NCI-H2107 (cell line): ENCODE measurements at regions not wholly inside any gene's neighbourhood (a gene's known extent, or its start where the extent isn't known, plus 50 kb on each side); places are given as distances from the start of the nearest gene placed in this dataset.

ENCODE experiments used
- DNase-seq: peaks from one replicate; lab custom pipeline; 2025; lab: John Stamatoyannopoulos, UW

DNA sequence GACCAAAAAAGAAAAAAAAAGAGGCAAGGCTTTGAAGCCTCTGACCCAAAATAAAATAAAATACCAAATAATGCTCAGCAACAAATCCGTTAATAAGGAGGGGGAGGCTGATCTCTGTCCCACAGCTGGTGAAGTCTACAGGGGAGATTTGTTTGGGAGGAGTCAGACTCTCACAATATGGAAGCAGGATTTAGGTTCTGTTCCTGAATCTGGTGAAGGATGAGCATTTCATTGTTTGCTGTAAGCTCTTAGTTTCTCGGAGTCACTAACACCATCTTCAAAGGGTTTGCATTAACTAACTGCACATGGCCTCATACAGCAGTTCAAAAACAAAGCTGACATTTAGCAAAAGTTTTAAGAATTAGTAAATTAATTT is 339.4 kb upstream of the TNP1 start:
- DNase-seq, result no peak

- no peak for DNase-seq
Measured at GRCh38 chr2:217195658-217196446, 336.0 kb upstream of the TNP1 start.

DNA sequence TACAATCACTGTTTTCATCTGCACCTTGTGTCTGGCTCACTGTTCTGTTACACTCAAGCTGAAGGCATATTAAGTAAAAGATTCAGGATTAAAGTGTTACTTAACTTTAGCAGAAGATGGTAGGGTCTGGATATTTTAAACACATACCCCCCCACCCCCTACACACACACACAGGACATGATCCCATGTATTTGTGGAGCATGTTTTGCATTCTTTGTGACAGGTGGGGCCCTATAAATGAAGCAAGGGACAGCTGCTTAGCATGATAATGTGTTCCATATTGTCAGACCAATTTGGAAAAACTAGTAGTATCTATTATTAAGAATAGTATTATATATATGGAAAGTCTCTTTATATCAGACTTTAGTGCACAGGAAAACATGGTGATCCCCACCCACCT is 335.2 kb upstream of the TNP1 start:
- no peak for DNase-seq

- DNase-seq, result no peak
Measured at GRCh38 chr2:217193431-217194340, 333.8 kb upstream of the TNP1 start.

- DNase-seq, result no peak
Measured at GRCh38 chr2:217192366-217192765, 332.5 kb upstream of the TNP1 start.

GRCh38 chr2:217189747-217190146 is 329.9 kb upstream of the TNP1 start:
- no peak for DNase-seq

- DNase-seq, result no peak
Measured at GRCh38 chr2:217189131-217189530, 329.3 kb upstream of the TNP1 start.

GRCh38 chr2:217186668-217187159 is 326.9 kb upstream of the TNP1 start:
- no peak for DNase-seq

GRCh38 chr2:217186152-217186551 is 326.3 kb upstream of the TNP1 start:
- DNase-seq, result no peak

DNA sequence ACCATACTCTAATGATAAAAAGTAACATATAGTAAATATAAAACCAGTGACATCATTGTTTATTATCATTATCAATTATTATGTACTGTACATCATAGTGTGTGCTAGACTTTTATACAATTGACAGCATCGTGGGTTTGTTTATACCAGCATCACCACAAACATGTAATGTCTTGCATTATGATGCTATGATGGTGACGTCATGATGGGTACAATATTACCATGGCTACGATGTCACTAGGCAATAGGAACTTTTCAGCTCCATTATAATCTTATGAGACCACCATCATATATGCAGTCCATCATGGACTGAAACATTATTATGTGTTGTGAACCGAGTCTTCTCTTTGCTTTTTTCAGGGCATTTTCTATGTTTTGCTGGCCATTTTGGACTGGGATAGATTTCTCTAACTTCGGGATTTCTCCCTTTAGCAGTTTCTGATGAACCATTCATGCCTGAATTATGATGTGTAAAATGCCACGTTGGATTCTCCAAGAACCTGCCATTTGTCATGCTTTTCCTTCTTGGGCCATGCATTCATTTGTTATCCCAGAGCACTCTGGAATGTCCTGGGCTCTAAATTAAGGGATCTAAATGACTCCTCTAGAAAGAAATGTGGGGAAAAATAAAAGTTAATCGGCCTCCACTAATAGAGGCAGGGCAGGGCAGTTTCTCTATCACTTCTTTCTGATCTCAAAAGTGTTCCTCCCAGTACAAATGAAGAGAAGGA is 325.6 kb upstream of the TNP1 start:
- no peak for DNase-seq

DNA sequence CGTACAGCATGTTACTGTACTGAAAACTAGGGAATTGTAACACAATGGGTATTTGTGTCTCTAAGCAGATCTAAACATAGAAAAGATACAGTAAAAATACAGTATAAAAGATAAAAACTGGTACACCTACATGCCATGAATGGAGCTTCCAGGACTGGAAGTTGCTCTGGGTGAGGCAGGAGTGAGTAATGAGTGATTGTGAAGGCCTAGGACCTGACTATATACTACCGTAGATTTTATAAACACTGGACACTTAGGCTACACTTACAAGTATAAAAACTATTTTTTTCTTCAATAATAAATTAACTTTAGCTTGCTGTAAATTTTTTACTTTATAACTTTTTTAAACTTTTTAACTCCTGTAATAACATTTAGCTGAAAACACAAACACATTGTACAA is 324.4 kb upstream of the TNP1 start:
- no peak for DNase-seq

DNA sequence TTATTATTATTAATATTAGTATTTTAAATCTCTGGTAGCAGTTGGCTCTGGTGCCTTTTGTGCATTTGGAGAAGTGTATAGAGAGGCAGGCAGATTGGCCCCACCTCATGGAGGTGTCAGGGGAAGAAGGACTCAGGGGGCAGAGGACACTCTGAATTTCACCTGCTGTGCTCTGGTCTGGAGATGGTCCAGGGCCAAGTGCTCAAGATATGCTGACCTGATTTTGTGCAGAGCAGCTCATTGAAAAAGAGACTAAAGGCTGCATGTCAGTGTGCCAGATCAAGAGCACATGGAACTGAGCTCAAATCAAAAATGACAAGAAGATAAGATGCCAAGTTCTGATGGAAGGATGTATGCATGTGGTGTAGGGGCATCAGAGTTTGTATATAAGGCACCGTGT is 323.6 kb upstream of the TNP1 start:
- no peak for DNase-seq

DNA sequence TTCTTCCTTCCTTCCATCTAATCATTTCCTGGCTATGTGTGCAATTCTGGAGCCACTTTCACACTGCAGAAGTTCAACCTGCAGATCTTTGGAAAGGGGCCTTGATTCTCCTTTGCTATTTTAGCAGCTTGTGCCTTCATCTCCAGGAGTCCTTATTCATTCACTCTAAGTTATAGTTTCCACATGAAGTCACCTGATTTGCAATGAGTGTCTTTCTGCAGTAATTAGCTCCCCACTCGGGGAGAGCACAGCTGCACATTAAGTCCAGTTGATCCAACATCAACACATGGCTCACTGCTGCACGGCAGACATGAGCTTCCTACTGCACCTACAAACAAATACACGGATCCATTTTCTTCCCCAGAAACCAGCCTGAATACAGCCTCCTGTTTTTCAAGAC is 323.1 kb upstream of the TNP1 start:
- DNase-seq, result no peak

GRCh38 chr2:217181512-217181911 is 321.6 kb upstream of the TNP1 start:
- DNase-seq, result no peak

DNA sequence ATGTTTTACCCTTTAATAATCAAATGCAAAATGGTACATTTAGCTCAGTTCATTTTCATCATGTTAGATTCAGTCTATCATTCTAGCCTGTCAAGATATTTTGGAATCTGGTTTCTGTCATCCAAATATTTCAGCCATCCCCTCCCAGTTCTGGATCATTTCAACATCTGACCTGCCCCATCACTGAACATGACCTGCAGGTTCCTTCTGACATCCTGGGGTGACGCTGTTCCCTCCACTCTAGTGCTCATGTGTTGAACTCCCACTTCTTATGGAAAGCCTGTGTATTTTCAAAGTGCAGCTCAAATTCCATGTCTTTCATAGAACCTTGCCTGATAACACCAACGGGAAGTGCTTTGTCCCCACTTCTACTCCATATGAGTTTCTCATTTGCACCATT is 320.0 kb upstream of the TNP1 start:
- DNase-seq, result no peak

- no peak for DNase-seq
Measured at GRCh38 chr2:217178341-217178740, 318.5 kb upstream of the TNP1 start.

DNA sequence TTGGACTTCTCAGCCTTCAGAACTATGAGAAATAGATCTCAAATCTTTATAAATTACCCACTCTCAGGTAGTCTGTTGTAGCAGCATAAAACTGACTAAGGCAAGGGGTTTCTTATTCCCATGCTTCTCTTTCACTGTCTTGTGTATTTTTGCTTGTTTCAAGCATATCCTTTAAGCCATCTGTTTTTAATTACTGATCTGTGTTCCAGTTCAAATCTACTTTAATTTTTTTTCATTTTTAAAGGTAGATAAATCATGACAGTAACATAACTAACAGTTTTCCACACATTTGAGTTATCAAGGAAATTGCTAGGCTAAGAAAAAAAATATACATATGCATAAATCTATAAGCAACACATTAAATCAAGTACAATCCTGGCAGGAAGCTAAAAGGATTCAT is 317.9 kb upstream of the TNP1 start:
- no peak for DNase-seq

GRCh38 chr2:217171874-217172273 is 312.0 kb upstream of the TNP1 start:
- DNase-seq, result no peak

DNA sequence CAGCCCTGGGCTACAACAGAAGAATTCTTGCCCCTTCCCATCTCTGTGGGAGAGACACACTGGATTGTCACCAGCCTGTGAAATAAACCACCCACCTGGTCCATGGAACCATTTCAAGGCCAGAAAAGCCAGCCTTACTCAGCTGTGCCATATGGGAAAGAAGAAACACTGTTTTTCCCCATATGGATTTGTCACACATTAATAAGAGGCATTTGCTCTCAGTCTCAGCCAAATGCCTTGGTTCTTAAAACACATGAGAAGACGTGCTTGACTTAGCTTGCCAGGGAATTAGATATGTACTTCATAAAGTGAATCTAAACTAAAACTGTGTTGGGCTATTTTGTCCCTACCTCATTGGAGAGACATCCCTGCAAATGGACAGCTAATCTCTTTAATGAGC is 308.6 kb upstream of the TNP1 start:
- DNase-seq, result no peak

- no peak for DNase-seq
Measured at GRCh38 chr2:217167531-217167930, 307.7 kb upstream of the TNP1 start.

GRCh38 chr2:217166241-217166850 is 306.5 kb upstream of the TNP1 start:
- no peak for DNase-seq

DNA sequence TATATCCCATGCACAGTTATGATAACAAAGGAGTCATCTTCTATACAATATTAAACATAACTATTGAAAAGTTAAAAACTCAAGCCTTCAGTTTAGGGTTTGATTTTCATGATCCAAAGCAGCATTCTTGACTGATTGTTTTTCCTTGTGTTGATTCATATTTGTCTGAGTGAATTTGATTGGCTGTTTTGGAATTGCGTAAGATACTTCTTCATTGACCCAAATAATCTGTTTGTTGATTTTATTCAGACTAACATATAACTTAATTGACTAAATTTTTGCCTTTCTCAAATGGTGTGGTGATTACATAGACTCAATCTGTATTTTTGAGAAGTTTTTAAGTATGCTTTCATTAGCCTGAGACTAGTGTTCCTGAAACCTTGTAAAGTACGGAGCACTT is 305.7 kb upstream of the TNP1 start:
- DNase-seq, result no peak
